ENCODE measurements at regions not wholly inside any gene's neighbourhood (a gene's known extent, or its start where the extent isn't known, plus 50 kb on each side); places are given as distances from the start of the nearest gene placed in this dataset.
"Not testable (repeated sequence)": the region's sequence is repeated elsewhere in the genome, so short reads cannot be mapped to it uniquely, and the experiment has no call there.

GRCh38 chr11:45388472-45388871 lies 102.3 kb upstream of the SYT13 start:
- H3K9me3 Mint-ChIP-seq = no peaks in the 10 kb centered on the region
- TF ChIP-seq JUNB (IDR thresholded peaks at IDR 0.05; ENCODE audit: unreplicated experiment) = no peak
- no peak for TF ChIP-seq POLR2AphosphoS5 (IDR thresholded peaks at IDR 0.05; ENCODE audit: low read depth)
- no peak for TF ChIP-seq CTCF (conservative IDR thresholded peaks at IDR 0.05; ENCODE audit: low read depth in 2 of 2)
- TF ChIP-seq ZNF114 (CRISPR knock-in tag; IDR thresholded peaks at IDR 0.05) = no peak
- TF ChIP-seq EZH2phosphoT487 (IDR thresholded peaks at IDR 0.05; ENCODE audit: unreplicated experiment) = no peak
- no peak for TF ChIP-seq NANOG (IDR thresholded peaks at IDR 0.05; ENCODE audit: borderline replicate concordance)
- TF ChIP-seq REST (IDR thresholded peaks at IDR 0.05; ENCODE audit: unreplicated experiment) = no peak
- no peak for TF ChIP-seq ZNF462 (CRISPR knock-in tag; IDR thresholded peaks at IDR 0.05)
- no peak for TF ChIP-seq CREB1 (CRISPR knock-in tag; IDR thresholded peaks at IDR 0.05; ENCODE audit: low read depth)
- H3K4me3 ChIP-seq = no peak overlapping the region
- DNase-seq (ENCODE audit: low spot score) (no peak), ATAC-seq (no peak)
- H3K4me1 Mint-ChIP-seq = peaks cover 8% of the 10 kb centered on the region
- H3K36me3 Mint-ChIP-seq (ENCODE audit: low read depth) = no peaks in the 10 kb centered on the region
- no peaks in the 10 kb centered on the region for H3K9me2 ChIP-seq (ENCODE audit: insufficient read depth)
- H3K27me3 Mint-ChIP-seq (ENCODE audit: insufficient read depth, low read depth, poor library complexity) = peaks cover 16% of the 10 kb centered on the region
- no peaks in the 10 kb centered on the region for H3F3A ChIP-seq (replicated peaks; ENCODE audit: low read depth)
- H2AFZ ChIP-seq = no peak overlapping the region
- H3K4me1 ChIP-seq (ENCODE audit: insufficient read depth) = no peaks in the 10 kb centered on the region
- H3K27me3 ChIP-seq (ENCODE audit: insufficient read depth) = no peaks in the 10 kb centered on the region
- no peaks in the 10 kb centered on the region for H3K79me2 ChIP-seq (replicated peaks; ENCODE audit: insufficient read depth)
- H3K4me3 Mint-ChIP-seq = no peak overlapping the region
- H3K27ac ChIP-seq (ENCODE audit: low read depth) = no peak overlapping the region
- H4K20me1 ChIP-seq (replicated peaks; ENCODE audit: insufficient read depth) = no peaks in the 10 kb centered on the region
- H3K27ac Mint-ChIP-seq = no peak overlapping the region
- no peaks in the 10 kb centered on the region for H3K36me3 ChIP-seq (ENCODE audit: insufficient read depth)
- H3K4me2 ChIP-seq = no peak overlapping the region

GRCh38 chr11:45387885-45388284 lies 101.7 kb upstream of the SYT13 start:
- H3K4me3 Mint-ChIP-seq; H3K79me2 ChIP-seq (replicated peaks; ENCODE audit: insufficient read depth); H3K9me3 Mint-ChIP-seq; H3K4me1 ChIP-seq (ENCODE audit: insufficient read depth); H3K27ac ChIP-seq (ENCODE audit: low read depth); H3K27ac Mint-ChIP-seq; H3K4me2 ChIP-seq; H3K36me3 Mint-ChIP-seq (ENCODE audit: low read depth); H2AFZ ChIP-seq; H3K27me3 ChIP-seq (ENCODE audit: insufficient read depth); H4K20me1 ChIP-seq (replicated peaks; ENCODE audit: insufficient read depth); ATAC-seq; H3K4me3 ChIP-seq; H3K9me2 ChIP-seq (ENCODE audit: insufficient read depth); H3F3A ChIP-seq (replicated peaks; ENCODE audit: low read depth); H3K36me3 ChIP-seq (ENCODE audit: insufficient read depth); DNase-seq (ENCODE audit: low spot score): not testable (repeated sequence)
- Mint-ChIP-seq H3K27me3 (ENCODE audit: insufficient read depth, low read depth, poor library complexity) (peaks cover 13% of the 10 kb centered on the region), H3K4me1 (peaks cover 11% of the 10 kb centered on the region)

Measured in GM23338 (cell line).